ENCODE measurements at regions not wholly inside any gene's neighbourhood (a gene's known extent, or its start where the extent isn't known, plus 50 kb on each side); places are given as distances from the start of the nearest gene placed in this dataset.
"Not testable (repeated sequence)": the region's sequence is repeated elsewhere in the genome, so short reads cannot be mapped to it uniquely, and the experiment has no call there.

GRCh38 chr15:66964791-66965190 is 100.6 kb upstream of the SMAD3 start:
- Histone ChIP-seq H3K9me3 (ENCODE audit: control insufficient read depth in 2 of 2, low read length in 2 of 2) (no peaks in the 10 kb centered on the region), H3K4me1 (ENCODE audit: control insufficient read depth, insufficient read depth, low read length, poor library complexity, severe bottlenecking) (no peaks in the 10 kb centered on the region), H3K27me3 (ENCODE audit: control insufficient read depth, insufficient read depth, low read length) (no peaks in the 10 kb centered on the region), H3K4me3 (ENCODE audit: low read depth, low read length) (no peak overlapping the region), H3K27ac (ENCODE audit: insufficient read depth, low read length, poor library complexity, severe bottlenecking) (no peak overlapping the region), H3K36me3 (ENCODE audit: control insufficient read depth, insufficient read depth, low read length) (no peaks in the 10 kb centered on the region)
- ATAC-seq (ENCODE audit: low read depth in 2 of 2), result no peak
- Mint-ChIP-seq H3K9me3 (no peaks in the 10 kb centered on the region), H3K4me1 (peaks cover 0 to 5% (median 0%) of the 10 kb centered on the region in 4 donors), H3K27me3 (peaks cover 3% of the 10 kb centered on the region), H3K27ac (no peak overlapping the region), H3K36me3 (no peaks in the 10 kb centered on the region), H3K4me3 (no peak overlapping the region)
- DNase-seq, result no peak

GRCh38 chr15:66965201-66965900 is 100.1 kb upstream of the SMAD3 start:
- H3K27me3 ChIP-seq (ENCODE audit: control insufficient read depth, insufficient read depth, low read length), result no peaks in the 10 kb centered on the region
- no peak overlapping the region for H3K27ac Mint-ChIP-seq
- H3K9me3 Mint-ChIP-seq, result no peaks in the 10 kb centered on the region
- H3K4me1 Mint-ChIP-seq, result peaks cover 0 to 5% (median 0%) of the 10 kb centered on the region in 4 donors
- no peaks in the 10 kb centered on the region for H3K4me1 ChIP-seq (ENCODE audit: control insufficient read depth, insufficient read depth, low read length, poor library complexity, severe bottlenecking)
- DNase-seq (no peak), ATAC-seq (ENCODE audit: low read depth in 2 of 2) (no peak)
- H3K36me3 Mint-ChIP-seq, result no peaks in the 10 kb centered on the region
- H3K36me3 ChIP-seq (ENCODE audit: control insufficient read depth, insufficient read depth, low read length), result no peaks in the 10 kb centered on the region
- no peaks in the 10 kb centered on the region for H3K27me3 Mint-ChIP-seq
- no peak overlapping the region for H3K4me3 Mint-ChIP-seq
- H3K9me3 ChIP-seq (ENCODE audit: control insufficient read depth in 2 of 2, low read length in 2 of 2), result no peaks in the 10 kb centered on the region
- H3K4me3 ChIP-seq (ENCODE audit: low read depth, low read length), result no peak overlapping the region
- H3K27ac ChIP-seq (ENCODE audit: insufficient read depth, low read length, poor library complexity, severe bottlenecking), result no peak overlapping the region

- ATAC-seq (ENCODE audit: low read depth in 2 of 2), result no peak
- Histone ChIP-seq H3K4me3 (ENCODE audit: low read depth, low read length) (no peak overlapping the region), H3K4me1 (ENCODE audit: control insufficient read depth, insufficient read depth, low read length, poor library complexity, severe bottlenecking) (no peaks in the 10 kb centered on the region), H3K27ac (ENCODE audit: insufficient read depth, low read length, poor library complexity, severe bottlenecking) (no peak overlapping the region), H3K27me3 (ENCODE audit: control insufficient read depth, insufficient read depth, low read length) (no peaks in the 10 kb centered on the region), H3K9me3 (ENCODE audit: control insufficient read depth in 2 of 2, low read length in 2 of 2) (no peaks in the 10 kb centered on the region), H3K36me3 (ENCODE audit: control insufficient read depth, insufficient read depth, low read length) (no peaks in the 10 kb centered on the region)
- H3K27me3 Mint-ChIP-seq, result no peaks in the 10 kb centered on the region
- no peaks in the 10 kb centered on the region for H3K36me3 Mint-ChIP-seq
- no peak overlapping the region for H3K4me3 Mint-ChIP-seq
- DNase-seq, result peak in 1 of 3 donors; percentile 26
- H3K27ac Mint-ChIP-seq, result no peak overlapping the region
- no peaks in the 10 kb centered on the region for H3K9me3 Mint-ChIP-seq
- H3K4me1 Mint-ChIP-seq, result peaks cover 0 to 5% (median 0%) of the 10 kb centered on the region in 4 donors
Measured at GRCh38 chr15:66966256-66966655, 99.1 kb upstream of the SMAD3 start.

GRCh38 chr15:66968806-66969596 is 96.4 kb upstream of the SMAD3 start:
- no peaks in the 10 kb centered on the region for H3K9me3 Mint-ChIP-seq
- H3K36me3 Mint-ChIP-seq, result no peaks in the 10 kb centered on the region
- no peak overlapping the region for H3K4me3 Mint-ChIP-seq
- Histone ChIP-seq H3K27me3 (ENCODE audit: control insufficient read depth, insufficient read depth, low read length) (no peaks in the 10 kb centered on the region), H3K4me3 (ENCODE audit: low read depth, low read length) (no peak overlapping the region), H3K4me1 (ENCODE audit: control insufficient read depth, insufficient read depth, low read length, poor library complexity, severe bottlenecking) (no peaks in the 10 kb centered on the region), H3K27ac (ENCODE audit: insufficient read depth, low read length, poor library complexity, severe bottlenecking) (no peak overlapping the region), H3K36me3 (ENCODE audit: control insufficient read depth, insufficient read depth, low read length) (no peaks in the 10 kb centered on the region), H3K9me3 (ENCODE audit: control insufficient read depth in 2 of 2, low read length in 2 of 2) (no peaks in the 10 kb centered on the region)
- DNase-seq (no peak), ATAC-seq (ENCODE audit: low read depth in 2 of 2) (no peak)
- peaks cover 4% of the 10 kb centered on the region for H3K27me3 Mint-ChIP-seq
- H3K4me1 Mint-ChIP-seq, result peaks cover 0 to 5% (median 0%) of the 10 kb centered on the region in 4 donors
- H3K27ac Mint-ChIP-seq, result peak overlapping the region in 1 of 3 donors; percentile 8

DNA sequence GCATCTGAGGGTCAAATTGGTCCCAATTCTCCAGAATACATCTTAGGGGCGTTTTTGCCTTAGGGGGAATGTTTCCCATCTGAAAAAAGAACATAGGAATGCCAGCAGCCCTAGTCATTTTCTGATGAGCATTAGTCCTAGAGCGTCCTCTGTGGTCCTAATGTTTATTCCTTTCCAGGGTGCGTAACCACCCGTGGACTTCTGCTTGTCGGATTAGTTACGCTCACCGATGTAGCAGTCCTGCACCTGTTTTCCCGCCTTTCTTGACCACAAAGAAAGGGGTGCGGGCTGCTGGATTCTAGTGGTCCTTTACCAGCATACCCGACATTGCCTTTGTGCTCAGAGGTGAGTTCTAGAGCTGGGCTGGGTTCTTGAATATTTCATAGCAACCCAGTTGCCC is 91.3 kb upstream of the SMAD3 start:
- H3K4me1 Mint-ChIP-seq; H3K27me3 ChIP-seq (ENCODE audit: control insufficient read depth, insufficient read depth, low read length); H3K9me3 Mint-ChIP-seq; H3K9me3 ChIP-seq (ENCODE audit: control insufficient read depth in 2 of 2, low read length in 2 of 2); H3K4me3 ChIP-seq (ENCODE audit: low read depth, low read length); H3K27ac Mint-ChIP-seq; H3K36me3 Mint-ChIP-seq; H3K4me3 Mint-ChIP-seq; DNase-seq; H3K36me3 ChIP-seq (ENCODE audit: control insufficient read depth, insufficient read depth, low read length); ATAC-seq (ENCODE audit: low read depth in 2 of 2); H3K4me1 ChIP-seq (ENCODE audit: control insufficient read depth, insufficient read depth, low read length, poor library complexity, severe bottlenecking); H3K27ac ChIP-seq (ENCODE audit: insufficient read depth, low read length, poor library complexity, severe bottlenecking): not testable (repeated sequence)
- H3K27me3 Mint-ChIP-seq, result peaks cover 28% of the 10 kb centered on the region

DNA sequence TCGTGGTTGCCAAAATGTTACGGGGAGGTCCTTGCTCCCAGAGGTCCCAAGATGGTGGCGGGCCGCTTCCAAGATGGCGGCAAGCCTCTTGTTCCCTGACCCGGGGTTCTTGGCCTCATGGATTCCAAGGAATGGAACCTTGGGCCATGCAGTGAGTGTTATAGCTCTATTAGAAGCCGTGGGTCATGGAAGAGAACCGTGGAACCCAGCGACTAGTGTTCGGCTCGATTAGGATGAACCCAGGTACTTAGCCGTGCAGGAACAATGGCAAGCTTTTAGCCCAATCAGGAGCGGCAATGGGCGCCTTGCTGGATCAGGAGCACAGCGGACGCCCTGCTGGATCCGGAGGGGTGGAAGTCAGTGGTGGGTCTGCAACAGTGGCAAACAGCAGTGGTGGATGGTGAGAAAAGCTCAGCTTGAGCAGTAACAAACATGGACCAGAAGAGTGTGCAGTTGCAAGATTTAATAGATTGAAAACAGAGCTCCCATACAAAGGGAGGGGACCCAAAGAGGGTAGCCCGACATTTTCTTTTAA is 89.2 kb upstream of the SMAD3 start:
- Mint-ChIP-seq H3K27me3 (peaks cover 30% of the 10 kb centered on the region), H3K27ac (peak overlapping the region in 1 of 3 donors; percentile 14)
- not testable (repeated sequence) for H3K4me1 ChIP-seq (ENCODE audit: control insufficient read depth, insufficient read depth, low read length, poor library complexity, severe bottlenecking); H3K4me1 Mint-ChIP-seq; H3K27ac ChIP-seq (ENCODE audit: insufficient read depth, low read length, poor library complexity, severe bottlenecking); H3K4me3 Mint-ChIP-seq; ATAC-seq (ENCODE audit: low read depth in 2 of 2); DNase-seq; H3K36me3 ChIP-seq (ENCODE audit: control insufficient read depth, insufficient read depth, low read length); H3K27me3 ChIP-seq (ENCODE audit: control insufficient read depth, insufficient read depth, low read length); H3K36me3 Mint-ChIP-seq; H3K9me3 ChIP-seq (ENCODE audit: control insufficient read depth in 2 of 2, low read length in 2 of 2); H3K9me3 Mint-ChIP-seq; H3K4me3 ChIP-seq (ENCODE audit: low read depth, low read length)

DNA sequence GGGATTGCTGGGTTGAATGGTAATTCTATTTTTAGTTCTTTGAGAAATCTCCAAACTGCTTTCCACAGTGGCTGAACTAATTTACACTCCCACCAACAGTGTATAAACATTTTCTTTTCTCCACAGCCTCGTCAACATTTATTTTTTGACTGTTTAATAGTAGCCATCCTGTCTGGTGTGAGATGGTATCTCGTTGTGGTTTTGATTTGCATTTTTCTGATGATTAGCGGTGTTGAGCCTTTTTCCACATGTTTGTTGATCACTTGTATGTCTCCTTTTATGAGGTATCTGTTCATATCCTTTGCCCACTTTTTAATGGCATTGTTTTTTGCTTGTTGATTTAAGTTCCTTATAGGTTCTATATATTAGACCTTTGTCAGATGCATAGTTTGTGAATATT is 85.1 kb upstream of the SMAD3 start:
- not testable (repeated sequence) for H3K36me3 Mint-ChIP-seq; H3K27ac ChIP-seq (ENCODE audit: insufficient read depth, low read length, poor library complexity, severe bottlenecking); ATAC-seq (ENCODE audit: low read depth in 2 of 2); H3K4me3 ChIP-seq (ENCODE audit: low read depth, low read length); H3K27ac Mint-ChIP-seq; H3K9me3 ChIP-seq (ENCODE audit: control insufficient read depth in 2 of 2, low read length in 2 of 2); H3K4me3 Mint-ChIP-seq; H3K9me3 Mint-ChIP-seq; H3K36me3 ChIP-seq (ENCODE audit: control insufficient read depth, insufficient read depth, low read length); H3K27me3 ChIP-seq (ENCODE audit: control insufficient read depth, insufficient read depth, low read length); H3K4me1 Mint-ChIP-seq; H3K4me1 ChIP-seq (ENCODE audit: control insufficient read depth, insufficient read depth, low read length, poor library complexity, severe bottlenecking); DNase-seq
- peaks cover 46% of the 10 kb centered on the region for H3K27me3 Mint-ChIP-seq

All from CD4-positive, CD25-positive, alpha-beta regulatory T cell (primary cell).